ENCODE measurements at regions not wholly inside any gene's neighbourhood (a gene's known extent, or its start where the extent isn't known, plus 50 kb on each side); places are given as distances from the start of the nearest gene placed in this dataset.

GRCh38 chr5:24272741-24273140, 372.0 kb downstream of the CDH10 start:
- Histone ChIP-seq H3K4me3 (ENCODE audit: low read length) (no peak overlapping the region), H3K36me3 (ENCODE audit: insufficient read depth, low read length) (no peaks in the 10 kb centered on the region), H2AFZ (ENCODE audit: low read depth, low read length) (no peak overlapping the region), H3K9me3 (ENCODE audit: low read length) (no peaks in the 10 kb centered on the region), H3K27me3 (ENCODE audit: insufficient read depth, low read length) (no peaks in the 10 kb centered on the region), H3K4me1 (ENCODE audit: insufficient read depth, low read length) (no peaks in the 10 kb centered on the region)

DNA sequence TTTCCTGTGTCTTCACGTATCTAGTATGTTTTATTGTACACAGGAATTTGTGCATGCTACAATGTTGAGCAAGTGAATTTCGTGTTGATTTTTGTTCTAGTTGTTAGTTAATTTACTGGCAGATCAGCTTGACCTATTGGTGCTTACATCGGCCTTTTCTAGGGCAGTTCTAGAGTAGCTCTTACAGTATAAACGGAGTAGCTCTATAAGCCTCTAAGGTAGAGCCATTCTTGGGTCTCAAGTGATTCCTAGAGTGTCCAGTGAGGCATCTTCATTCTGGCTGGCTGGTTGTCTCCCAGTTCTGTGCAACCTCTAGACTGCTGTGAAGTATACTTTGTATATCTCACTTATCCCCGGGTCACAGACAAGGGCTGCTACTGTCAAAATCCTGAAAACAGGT, 364.6 kb downstream of the CDH10 start:
- Histone ChIP-seq H3K9me3 (ENCODE audit: low read length) (no peaks in the 10 kb centered on the region), H3K36me3 (ENCODE audit: insufficient read depth, low read length) (no peaks in the 10 kb centered on the region), H3K4me3 (ENCODE audit: low read length) (no peak overlapping the region), H2AFZ (ENCODE audit: low read depth, low read length) (no peak overlapping the region), H3K27me3 (ENCODE audit: insufficient read depth, low read length) (no peaks in the 10 kb centered on the region), H3K4me1 (ENCODE audit: insufficient read depth, low read length) (no peaks in the 10 kb centered on the region)

- Histone ChIP-seq H3K27me3 (ENCODE audit: insufficient read depth, low read length) (no peaks in the 10 kb centered on the region), H2AFZ (ENCODE audit: low read depth, low read length) (no peak overlapping the region), H3K9me3 (ENCODE audit: low read length) (no peaks in the 10 kb centered on the region), H3K4me1 (ENCODE audit: insufficient read depth, low read length) (no peaks in the 10 kb centered on the region), H3K4me3 (ENCODE audit: low read length) (no peak overlapping the region), H3K36me3 (ENCODE audit: insufficient read depth, low read length) (no peaks in the 10 kb centered on the region)
Measured at GRCh38 chr5:24281818-24282217, 363.0 kb downstream of the CDH10 start.

GRCh38 chr5:24289582-24290335, 355.0 kb downstream of the CDH10 start:
- Histone ChIP-seq H3K9me3 (ENCODE audit: low read length) (no peaks in the 10 kb centered on the region), H3K4me1 (ENCODE audit: insufficient read depth, low read length) (no peaks in the 10 kb centered on the region), H3K27me3 (ENCODE audit: insufficient read depth, low read length) (no peaks in the 10 kb centered on the region), H3K4me3 (ENCODE audit: low read length) (no peak overlapping the region), H3K36me3 (ENCODE audit: insufficient read depth, low read length) (no peaks in the 10 kb centered on the region), H2AFZ (ENCODE audit: low read depth, low read length) (no peak overlapping the region)

- no peak overlapping the region for H2AFZ ChIP-seq (ENCODE audit: low read depth, low read length)
- H3K4me3 ChIP-seq (ENCODE audit: low read length), result no peak overlapping the region
- H3K4me1 ChIP-seq (ENCODE audit: insufficient read depth, low read length), result no peaks in the 10 kb centered on the region
- no peaks in the 10 kb centered on the region for H3K9me3 ChIP-seq (ENCODE audit: low read length)
- no peaks in the 10 kb centered on the region for H3K36me3 ChIP-seq (ENCODE audit: insufficient read depth, low read length)
- H3K27me3 ChIP-seq (ENCODE audit: insufficient read depth, low read length), result no peaks in the 10 kb centered on the region
Measured at GRCh38 chr5:24290536-24290935, 354.2 kb downstream of the CDH10 start.

- Histone ChIP-seq H3K4me1 (ENCODE audit: insufficient read depth, low read length) (no peaks in the 10 kb centered on the region), H3K9me3 (ENCODE audit: low read length) (no peaks in the 10 kb centered on the region), H2AFZ (ENCODE audit: low read depth, low read length) (no peak overlapping the region), H3K27me3 (ENCODE audit: insufficient read depth, low read length) (no peaks in the 10 kb centered on the region), H3K4me3 (ENCODE audit: low read length) (no peak overlapping the region), H3K36me3 (ENCODE audit: insufficient read depth, low read length) (no peaks in the 10 kb centered on the region)
Measured at GRCh38 chr5:24291916-24292315, 352.9 kb downstream of the CDH10 start.

DNA sequence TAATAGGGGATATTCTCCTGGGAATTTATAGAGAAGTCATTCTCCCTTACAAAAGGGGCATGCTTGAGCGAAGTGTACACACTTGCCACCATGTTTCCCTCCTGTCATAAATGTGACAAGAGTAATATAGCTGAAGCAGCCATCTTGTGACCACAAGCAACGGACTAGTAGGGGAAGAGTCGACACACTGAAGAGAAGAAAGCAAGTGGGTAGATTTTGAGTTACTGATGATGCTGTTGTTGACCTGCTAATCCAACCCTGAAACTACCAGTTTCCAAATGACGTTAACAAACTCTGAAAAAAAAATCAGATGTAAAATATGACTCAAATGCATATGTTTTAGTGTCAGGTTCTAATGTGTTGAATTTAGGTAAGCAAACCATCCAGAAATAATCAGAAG, 350.4 kb downstream of the CDH10 start:
- Histone ChIP-seq H3K9me3 (ENCODE audit: low read length) (no peaks in the 10 kb centered on the region), H3K4me3 (ENCODE audit: low read length) (no peak overlapping the region), H3K36me3 (ENCODE audit: insufficient read depth, low read length) (no peaks in the 10 kb centered on the region), H2AFZ (ENCODE audit: low read depth, low read length) (peak overlapping the region; percentile 47), H3K27me3 (ENCODE audit: insufficient read depth, low read length) (no peaks in the 10 kb centered on the region), H3K4me1 (ENCODE audit: insufficient read depth, low read length) (no peaks in the 10 kb centered on the region)

DNA sequence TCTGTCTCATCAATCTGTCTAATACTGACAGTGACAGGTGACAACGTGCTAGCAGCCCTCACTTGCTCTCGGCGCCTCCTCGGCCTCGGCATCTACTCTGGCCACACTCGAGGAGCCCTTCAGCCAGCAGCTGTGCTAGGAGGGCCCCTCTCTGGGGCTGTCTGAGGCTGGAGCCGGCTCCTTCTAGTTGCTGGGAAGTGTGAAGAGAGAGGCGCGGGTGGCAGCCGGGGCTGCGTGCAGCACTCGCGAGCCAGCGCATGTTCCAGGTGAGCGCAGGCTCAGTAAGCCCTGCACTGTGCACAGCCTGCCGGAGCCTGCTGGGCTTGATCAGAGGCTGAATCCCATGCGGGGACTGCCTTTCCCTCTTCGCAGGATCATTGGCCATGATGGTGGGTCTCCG, 330.7 kb downstream of the CDH10 start:
- Histone ChIP-seq H3K4me3 (ENCODE audit: low read length) (no peak overlapping the region), H3K4me1 (ENCODE audit: insufficient read depth, low read length) (no peaks in the 10 kb centered on the region), H2AFZ (ENCODE audit: low read depth, low read length) (no peak overlapping the region), H3K36me3 (ENCODE audit: insufficient read depth, low read length) (no peaks in the 10 kb centered on the region), H3K27me3 (ENCODE audit: insufficient read depth, low read length) (no peaks in the 10 kb centered on the region), H3K9me3 (ENCODE audit: low read length) (no peaks in the 10 kb centered on the region)

DNA sequence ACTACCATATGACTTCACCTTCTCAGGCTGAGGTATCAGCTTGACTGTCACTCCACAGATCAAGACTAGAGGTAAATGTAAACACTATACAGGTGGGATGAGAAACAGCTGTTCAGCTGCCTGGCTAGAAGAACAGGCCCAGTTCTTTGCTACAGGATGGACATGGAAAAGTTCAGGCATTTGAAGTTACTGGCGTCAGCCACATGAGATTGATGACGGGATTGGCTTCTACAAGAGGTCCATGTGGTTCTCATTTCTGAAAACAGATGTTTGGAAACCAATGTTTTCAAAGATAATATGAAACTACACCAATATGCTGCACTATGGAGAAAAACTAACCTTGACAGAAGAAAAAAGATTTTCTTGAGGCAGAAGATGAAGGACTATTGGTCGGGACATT, 324.1 kb downstream of the CDH10 start:
- H2AFZ ChIP-seq (ENCODE audit: low read depth, low read length), result no peak overlapping the region

GRCh38 chr5:24325306-24325832, 319.4 kb downstream of the CDH10 start:
- H3K9me3 ChIP-seq (ENCODE audit: low read length), result no peaks in the 10 kb centered on the region
- no peaks in the 10 kb centered on the region for H3K27me3 ChIP-seq (ENCODE audit: insufficient read depth, low read length)
- H2AFZ ChIP-seq (ENCODE audit: low read depth, low read length), result no peak overlapping the region
- H3K4me3 ChIP-seq (ENCODE audit: low read length), result no peak overlapping the region
- no peaks in the 10 kb centered on the region for H3K36me3 ChIP-seq (ENCODE audit: insufficient read depth, low read length)
- peaks cover 5% of the 10 kb centered on the region for H3K4me1 ChIP-seq (ENCODE audit: insufficient read depth, low read length)

More for the DNA sequence above, 324.1 kb downstream of the CDH10 start:
- H3K27me3 ChIP-seq (ENCODE audit: insufficient read depth, low read length), result no peaks in the 10 kb centered on the region
- H3K9me3 ChIP-seq (ENCODE audit: low read length), result no peaks in the 10 kb centered on the region
- no peak overlapping the region for H3K4me3 ChIP-seq (ENCODE audit: low read length)
- no peaks in the 10 kb centered on the region for H3K4me1 ChIP-seq (ENCODE audit: insufficient read depth, low read length)
- no peaks in the 10 kb centered on the region for H3K36me3 ChIP-seq (ENCODE audit: insufficient read depth, low read length)

DNA sequence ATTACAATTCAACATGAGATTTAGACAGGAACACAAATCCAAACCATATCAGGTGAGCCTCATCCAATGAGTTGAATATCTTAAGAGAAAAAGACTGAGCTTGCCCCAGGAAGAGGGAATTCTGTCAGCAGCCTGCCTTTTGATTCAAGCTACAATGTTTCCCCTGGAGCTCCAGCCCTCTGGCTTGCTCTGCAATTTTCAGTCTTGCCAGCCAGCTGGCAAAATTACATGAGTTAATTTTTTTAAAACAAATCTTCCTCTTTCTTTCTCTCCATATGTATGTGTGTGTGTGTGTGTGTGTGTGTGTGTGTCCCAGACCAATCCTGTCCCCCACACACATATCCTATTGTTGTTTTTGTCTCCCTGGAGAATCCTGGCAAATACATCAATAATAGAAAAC, 313.2 kb downstream of the CDH10 start:
- peaks cover 7% of the 10 kb centered on the region for H3K4me1 ChIP-seq (ENCODE audit: insufficient read depth, low read length)
- no peaks in the 10 kb centered on the region for H3K36me3 ChIP-seq (ENCODE audit: insufficient read depth, low read length)
- H3K9me3 ChIP-seq (ENCODE audit: low read length), result no peaks in the 10 kb centered on the region
- H3K27me3 ChIP-seq (ENCODE audit: insufficient read depth, low read length), result no peaks in the 10 kb centered on the region
- H2AFZ ChIP-seq (ENCODE audit: low read depth, low read length), result no peak overlapping the region
- H3K4me3 ChIP-seq (ENCODE audit: low read length), result no peak overlapping the region

- no peaks in the 10 kb centered on the region for H3K9me3 ChIP-seq (ENCODE audit: low read length)
- no peaks in the 10 kb centered on the region for H3K36me3 ChIP-seq (ENCODE audit: insufficient read depth, low read length)
- no peak overlapping the region for H3K4me3 ChIP-seq (ENCODE audit: low read length)
- H2AFZ ChIP-seq (ENCODE audit: low read depth, low read length), result no peak overlapping the region
- H3K4me1 ChIP-seq (ENCODE audit: insufficient read depth, low read length), result no peaks in the 10 kb centered on the region
- H3K27me3 ChIP-seq (ENCODE audit: insufficient read depth, low read length), result no peaks in the 10 kb centered on the region
Measured at GRCh38 chr5:24347158-24347557, 297.6 kb downstream of the CDH10 start.

DNA sequence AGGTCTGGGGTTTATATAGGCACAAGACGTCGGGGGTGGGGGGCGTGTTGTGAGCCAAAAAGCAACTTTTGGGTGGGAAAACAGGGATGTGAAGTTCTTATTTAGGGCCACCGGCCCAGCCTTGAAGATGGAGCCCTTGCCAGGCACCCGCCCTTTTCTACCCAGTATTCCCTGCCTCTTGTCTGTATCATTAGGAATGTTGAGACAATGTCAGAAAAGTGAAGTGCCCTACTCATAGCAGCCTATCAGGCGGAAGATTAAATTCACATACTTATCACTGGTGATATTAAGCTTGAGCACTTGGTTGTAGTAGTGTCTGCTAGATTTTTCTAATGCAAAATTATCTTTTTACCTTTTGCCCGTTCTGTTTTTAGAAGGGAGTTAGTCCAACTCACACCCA, 293.5 kb downstream of the CDH10 start:
- Histone ChIP-seq H2AFZ (ENCODE audit: low read depth, low read length) (no peak overlapping the region), H3K9me3 (ENCODE audit: low read length) (no peaks in the 10 kb centered on the region), H3K27me3 (ENCODE audit: insufficient read depth, low read length) (no peaks in the 10 kb centered on the region), H3K4me3 (ENCODE audit: low read length) (no peak overlapping the region), H3K4me1 (ENCODE audit: insufficient read depth, low read length) (no peaks in the 10 kb centered on the region), H3K36me3 (ENCODE audit: insufficient read depth, low read length) (no peaks in the 10 kb centered on the region)

- no peak overlapping the region for H3K4me3 ChIP-seq (ENCODE audit: low read length)
- H3K27me3 ChIP-seq (ENCODE audit: insufficient read depth, low read length), result no peaks in the 10 kb centered on the region
- H2AFZ ChIP-seq (ENCODE audit: low read depth, low read length), result no peak overlapping the region
- no peaks in the 10 kb centered on the region for H3K4me1 ChIP-seq (ENCODE audit: insufficient read depth, low read length)
- no peaks in the 10 kb centered on the region for H3K9me3 ChIP-seq (ENCODE audit: low read length)
- no peaks in the 10 kb centered on the region for H3K36me3 ChIP-seq (ENCODE audit: insufficient read depth, low read length)
Measured at GRCh38 chr5:24353016-24353415, 291.8 kb downstream of the CDH10 start.
